K562 (cell line): ENCODE measurements at regions not wholly inside any gene's neighbourhood (a gene's known extent, or its start where the extent isn't known, plus 50 kb on each side); places are given as distances from the start of the nearest gene placed in this dataset.

ENCODE experiments used
- BCOR ChIP-seq: fragments of 450-650 bp; IDR thresholded peaks from 2 replicates; pipeline ENCODE4 v1.6.1; 2016
- FOXA1 ChIP-seq: fragments of 450-650 bp; IDR thresholded peaks from 2 replicates; pipeline ENCODE4 v1.6.1; 2016; ENCODE audit warnings: mild to moderate bottlenecking, borderline replicate concordance
- GABPA ChIP-seq: fragments of 200-800 bp; sonication (Bioruptor generic); conservative IDR thresholded peaks from 2 replicates; pipeline ENCODE4 v1.6.1; 2016; ENCODE audit warnings: low read depth, missing genetic modification characterization, missing compliant biosample characterization
- MBD2 ChIP-seq: sonication (generic); IDR thresholded peaks from 2 replicates; pipeline ENCODE4 v1.6.1; 2016; ENCODE audit warnings: low read depth, borderline replicate concordance
- RCOR1 ChIP-seq, 2 experiments: IDR thresholded peaks; 2 replicates each; pipeline ENCODE4 v1.6.1; 2012; ENCODE audit warnings: low read depth in 2 of 2, low read length in 2 of 2, borderline replicate concordance in 1 of 2, improper control_type of control experiment in 1 of 2
- WHSC1 ChIP-seq: IDR thresholded peaks from one replicate; pipeline ENCODE4 v1.6.1; 2012; ENCODE audit warnings: low read length, control low read depth, inconsistent platforms
- ZKSCAN1 ChIP-seq: fragments of 150-350 bp; IDR thresholded peaks from 2 replicates; pipeline ENCODE4 v1.6.1; 2016; ENCODE audit warnings: low read depth, low read length
- TF ChIP-seq, protein P1 (sequence below): fragments of 200-600 bp; sonication (generic); IDR thresholded peaks from one replicate; pipeline ENCODE4 v1.6.1; 2012; ENCODE audit warnings: mild to moderate bottlenecking, low read depth, low read length, inconsistent platforms

DNA sequence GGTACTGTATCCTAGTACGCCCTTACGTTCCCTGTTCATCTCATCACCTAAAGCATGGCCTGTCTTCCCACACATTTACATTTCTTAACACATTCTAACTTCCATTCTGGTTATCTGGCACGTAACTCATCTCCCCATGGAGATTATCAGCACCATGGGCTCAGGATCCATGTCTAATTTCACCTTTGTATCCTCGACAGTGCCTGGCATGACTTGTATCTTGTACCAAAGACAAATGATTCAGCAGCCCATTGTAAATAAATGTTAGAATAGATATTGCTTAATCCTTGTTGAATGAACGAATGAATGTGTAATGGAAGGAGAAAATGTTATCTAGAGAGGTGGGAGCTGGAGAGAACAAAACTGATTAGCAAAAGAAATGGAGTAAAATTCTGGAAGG, 69.7 kb upstream of the TPM1 start (continued):
- no peak for TF ChIP-seq BCOR
- no peak for TF ChIP-seq GABPA (tag)
- no peak for TF ChIP-seq FOXA1
- TF ChIP-seq, protein P1, sequence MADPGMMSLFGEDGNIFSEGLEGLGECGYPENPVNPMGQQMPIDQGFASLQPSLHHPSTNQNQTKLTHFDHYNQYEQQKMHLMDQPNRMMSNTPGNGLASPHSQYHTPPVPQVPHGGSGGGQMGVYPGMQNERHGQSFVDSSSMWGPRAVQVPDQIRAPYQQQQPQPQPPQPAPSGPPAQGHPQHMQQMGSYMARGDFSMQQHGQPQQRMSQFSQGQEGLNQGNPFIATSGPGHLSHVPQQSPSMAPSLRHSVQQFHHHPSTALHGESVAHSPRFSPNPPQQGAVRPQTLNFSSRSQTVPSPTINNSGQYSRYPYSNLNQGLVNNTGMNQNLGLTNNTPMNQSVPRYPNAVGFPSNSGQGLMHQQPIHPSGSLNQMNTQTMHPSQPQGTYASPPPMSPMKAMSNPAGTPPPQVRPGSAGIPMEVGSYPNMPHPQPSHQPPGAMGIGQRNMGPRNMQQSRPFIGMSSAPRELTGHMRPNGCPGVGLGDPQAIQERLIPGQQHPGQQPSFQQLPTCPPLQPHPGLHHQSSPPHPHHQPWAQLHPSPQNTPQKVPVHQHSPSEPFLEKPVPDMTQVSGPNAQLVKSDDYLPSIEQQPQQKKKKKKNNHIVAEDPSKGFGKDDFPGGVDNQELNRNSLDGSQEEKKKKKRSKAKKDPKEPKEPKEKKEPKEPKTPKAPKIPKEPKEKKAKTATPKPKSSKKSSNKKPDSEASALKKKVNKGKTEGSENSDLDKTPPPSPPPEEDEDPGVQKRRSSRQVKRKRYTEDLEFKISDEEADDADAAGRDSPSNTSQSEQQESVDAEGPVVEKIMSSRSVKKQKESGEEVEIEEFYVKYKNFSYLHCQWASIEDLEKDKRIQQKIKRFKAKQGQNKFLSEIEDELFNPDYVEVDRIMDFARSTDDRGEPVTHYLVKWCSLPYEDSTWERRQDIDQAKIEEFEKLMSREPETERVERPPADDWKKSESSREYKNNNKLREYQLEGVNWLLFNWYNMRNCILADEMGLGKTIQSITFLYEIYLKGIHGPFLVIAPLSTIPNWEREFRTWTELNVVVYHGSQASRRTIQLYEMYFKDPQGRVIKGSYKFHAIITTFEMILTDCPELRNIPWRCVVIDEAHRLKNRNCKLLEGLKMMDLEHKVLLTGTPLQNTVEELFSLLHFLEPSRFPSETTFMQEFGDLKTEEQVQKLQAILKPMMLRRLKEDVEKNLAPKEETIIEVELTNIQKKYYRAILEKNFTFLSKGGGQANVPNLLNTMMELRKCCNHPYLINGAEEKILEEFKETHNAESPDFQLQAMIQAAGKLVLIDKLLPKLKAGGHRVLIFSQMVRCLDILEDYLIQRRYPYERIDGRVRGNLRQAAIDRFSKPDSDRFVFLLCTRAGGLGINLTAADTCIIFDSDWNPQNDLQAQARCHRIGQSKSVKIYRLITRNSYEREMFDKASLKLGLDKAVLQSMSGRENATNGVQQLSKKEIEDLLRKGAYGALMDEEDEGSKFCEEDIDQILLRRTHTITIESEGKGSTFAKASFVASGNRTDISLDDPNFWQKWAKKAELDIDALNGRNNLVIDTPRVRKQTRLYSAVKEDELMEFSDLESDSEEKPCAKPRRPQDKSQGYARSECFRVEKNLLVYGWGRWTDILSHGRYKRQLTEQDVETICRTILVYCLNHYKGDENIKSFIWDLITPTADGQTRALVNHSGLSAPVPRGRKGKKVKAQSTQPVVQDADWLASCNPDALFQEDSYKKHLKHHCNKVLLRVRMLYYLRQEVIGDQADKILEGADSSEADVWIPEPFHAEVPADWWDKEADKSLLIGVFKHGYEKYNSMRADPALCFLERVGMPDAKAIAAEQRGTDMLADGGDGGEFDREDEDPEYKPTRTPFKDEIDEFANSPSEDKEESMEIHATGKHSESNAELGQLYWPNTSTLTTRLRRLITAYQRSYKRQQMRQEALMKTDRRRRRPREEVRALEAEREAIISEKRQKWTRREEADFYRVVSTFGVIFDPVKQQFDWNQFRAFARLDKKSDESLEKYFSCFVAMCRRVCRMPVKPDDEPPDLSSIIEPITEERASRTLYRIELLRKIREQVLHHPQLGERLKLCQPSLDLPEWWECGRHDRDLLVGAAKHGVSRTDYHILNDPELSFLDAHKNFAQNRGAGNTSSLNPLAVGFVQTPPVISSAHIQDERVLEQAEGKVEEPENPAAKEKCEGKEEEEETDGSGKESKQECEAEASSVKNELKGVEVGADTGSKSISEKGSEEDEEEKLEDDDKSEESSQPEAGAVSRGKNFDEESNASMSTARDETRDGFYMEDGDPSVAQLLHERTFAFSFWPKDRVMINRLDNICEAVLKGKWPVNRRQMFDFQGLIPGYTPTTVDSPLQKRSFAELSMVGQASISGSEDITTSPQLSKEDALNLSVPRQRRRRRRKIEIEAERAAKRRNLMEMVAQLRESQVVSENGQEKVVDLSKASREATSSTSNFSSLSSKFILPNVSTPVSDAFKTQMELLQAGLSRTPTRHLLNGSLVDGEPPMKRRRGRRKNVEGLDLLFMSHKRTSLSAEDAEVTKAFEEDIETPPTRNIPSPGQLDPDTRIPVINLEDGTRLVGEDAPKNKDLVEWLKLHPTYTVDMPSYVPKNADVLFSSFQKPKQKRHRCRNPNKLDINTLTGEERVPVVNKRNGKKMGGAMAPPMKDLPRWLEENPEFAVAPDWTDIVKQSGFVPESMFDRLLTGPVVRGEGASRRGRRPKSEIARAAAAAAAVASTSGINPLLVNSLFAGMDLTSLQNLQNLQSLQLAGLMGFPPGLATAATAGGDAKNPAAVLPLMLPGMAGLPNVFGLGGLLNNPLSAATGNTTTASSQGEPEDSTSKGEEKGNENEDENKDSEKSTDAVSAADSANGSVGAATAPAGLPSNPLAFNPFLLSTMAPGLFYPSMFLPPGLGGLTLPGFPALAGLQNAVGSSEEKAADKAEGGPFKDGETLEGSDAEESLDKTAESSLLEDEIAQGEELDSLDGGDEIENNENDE = no peak
- no peak for TF ChIP-seq RCOR1 (IDR thresholded peaks at IDR 0.05; ENCODE audit: borderline replicate concordance in 1 of 2, low read depth in 2 of 2, low read length in 2 of 2)
- no peak for TF ChIP-seq WHSC1
- no peak for TF ChIP-seq MBD2
- no peak for TF ChIP-seq ZKSCAN1
- TF ChIP-seq, all 486 proteins: peak for 0
